HEK293 (cell line): ENCODE measurements at regions not wholly inside any gene's neighbourhood (a gene's known extent, or its start where the extent isn't known, plus 50 kb on each side); places are given as distances from the start of the nearest gene placed in this dataset.

Experiments used
- CTCF ChIA-PET: fragments of 350-600 bp; formaldehyde crosslinking; extraction: SDS; loops from one replicate; lab custom pipeline; 2021; ENCODE audit warnings: antibody characterized with exemption; lab: Yijun Ruan, JAX
- POLR2A ChIA-PET: fragments of 300-600 bp; formaldehyde crosslinking; extraction: SDS; loops from one replicate; lab custom pipeline; 2020; ENCODE audit warnings: antibody characterized with exemption, inconsistent platforms; lab: Yijun Ruan, JAX
- H3K27ac ChIP-seq: fragments of 200-500 bp; sonication (Bioruptor generic); 2 replicates; pipeline ENCODE4 v1.5.1; 2014; ENCODE audit warnings: low read depth, low read length, control low read depth, inconsistent platforms; ENCODE audit errors: extremely low read depth
- H3K36me3 ChIP-seq, 2 experiments: fragments of 200-500 bp in 1 of 2; sonication (Bioruptor generic) in 1 of 2; 1 replicate in 1 of 2; 2 replicates in 1 of 2; pipeline ENCODE4 v1.5.1; 2014 to 2017; ENCODE audit warnings: inconsistent platforms in 2 of 2, low read length in 2 of 2; ENCODE audit not compliant: control insufficient read depth in 2 of 2, insufficient read depth in 1 of 2
- H3K4me1 ChIP-seq: fragments of 200-500 bp; sonication (Bioruptor generic); 2 replicates; pipeline ENCODE4 v1.5.1; 2014; ENCODE audit warnings: mild to moderate bottlenecking, low read length, inconsistent platforms; ENCODE audit not compliant: control insufficient read depth, insufficient read depth
- H3K4me3 ChIP-seq: 2 replicates; pipeline ENCODE4 v1.5.1; 2011; ENCODE audit warnings: low read depth, mild to moderate bottlenecking, control low read depth, low read length, moderate library complexity
- H3K9me3 ChIP-seq: fragments of 200-500 bp; sonication (Bioruptor generic); 2 replicates; pipeline ENCODE4 v1.5.1; 2014; ENCODE audit warnings: low read depth, low read length, inconsistent platforms; ENCODE audit not compliant: control insufficient read depth, insufficient read depth
- BCL11A ChIP-seq: fragments of 450-650 bp; formaldehyde crosslinking; IDR thresholded peaks from 2 replicates; pipeline ENCODE4 v1.5.1; 2016; ENCODE audit warnings: low read depth, missing biosample characterization, missing genetic modification characterization
- GLI2 ChIP-seq: fragments of 450-650 bp; formaldehyde crosslinking; IDR thresholded peaks from 2 replicates; pipeline ENCODE4; 2017; ENCODE audit warnings: missing biosample characterization, missing genetic modification characterization, low read depth, borderline replicate concordance
- KLF10 ChIP-seq: fragments of 450-650 bp; IDR thresholded peaks from 2 replicates; pipeline ENCODE4 v1.5.1; 2018; ENCODE audit warnings: missing biosample characterization, mild to moderate bottlenecking, missing genetic modification characterization
- KLF16 ChIP-seq: fragments of 450-650 bp; formaldehyde crosslinking; IDR thresholded peaks from 2 replicates; pipeline ENCODE4 v1.5.1; 2017; ENCODE audit warnings: missing biosample characterization, missing genetic modification characterization
- OVOL3 ChIP-seq: fragments of 450-650 bp; formaldehyde crosslinking; IDR thresholded peaks from 2 replicates; pipeline ENCODE4 v1.5.1; 2016; ENCODE audit warnings: missing biosample characterization, missing genetic modification characterization
- SP7 ChIP-seq: fragments of 450-650 bp; formaldehyde crosslinking; IDR thresholded peaks from 2 replicates; pipeline ENCODE4 v1.5.1; 2016; ENCODE audit warnings: missing biosample characterization, missing genetic modification characterization
- ZNF140 ChIP-seq: fragments of 450-650 bp; formaldehyde crosslinking; IDR thresholded peaks from 2 replicates; pipeline ENCODE4 v1.5.1; 2016; ENCODE audit warnings: missing biosample characterization, missing genetic modification characterization
- ZNF146 ChIP-seq: fragments of 450-650 bp; formaldehyde crosslinking; IDR thresholded peaks from 2 replicates; pipeline ENCODE4 v1.5.1; 2016; ENCODE audit warnings: missing biosample characterization, missing genetic modification characterization
- ZNF16 ChIP-seq: fragments of 450-650 bp; formaldehyde crosslinking; IDR thresholded peaks from 2 replicates; pipeline ENCODE4 v1.5.1; 2016; ENCODE audit warnings: low read depth, missing biosample characterization, missing genetic modification characterization
- ZNF174 ChIP-seq: fragments of 450-650 bp; formaldehyde crosslinking; IDR thresholded peaks from 2 replicates; pipeline ENCODE4 v1.5.0; 2017; ENCODE audit warnings: missing biosample characterization, mild to moderate bottlenecking, missing genetic modification characterization
- ZNF202 ChIP-seq: fragments of 450-650 bp; formaldehyde crosslinking; IDR thresholded peaks from 2 replicates; pipeline ENCODE4 v1.5.1; 2016; ENCODE audit warnings: missing biosample characterization, missing genetic modification characterization, borderline replicate concordance
- ZNF211 ChIP-seq: fragments of 450-650 bp; formaldehyde crosslinking; IDR thresholded peaks from 2 replicates; pipeline ENCODE4 v1.5.1; 2016; ENCODE audit warnings: low read depth, missing biosample characterization, missing genetic modification characterization
- ZNF335 ChIP-seq: fragments of 450-650 bp; formaldehyde crosslinking; conservative IDR thresholded peaks from 2 replicates; pipeline ENCODE4 v1.5.1; 2016; ENCODE audit warnings: missing biosample characterization, missing genetic modification characterization
- ZNF354C ChIP-seq: fragments of 450-650 bp; formaldehyde crosslinking; IDR thresholded peaks from 2 replicates; pipeline ENCODE4 v1.5.1; 2016; ENCODE audit warnings: missing biosample characterization, missing genetic modification characterization, low read depth, borderline replicate concordance
- ZNF48 ChIP-seq: fragments of 450-650 bp; formaldehyde crosslinking; IDR thresholded peaks from 2 replicates; pipeline ENCODE4 v1.5.1; 2016; ENCODE audit warnings: missing biosample characterization, missing genetic modification characterization
- ZNF544 ChIP-seq: fragments of 450-650 bp; formaldehyde crosslinking; IDR thresholded peaks from 2 replicates; pipeline ENCODE4 v1.5.0; 2017; ENCODE audit warnings: missing biosample characterization, missing genetic modification characterization
- ZNF549 ChIP-seq: fragments of 450-650 bp; IDR thresholded peaks from 2 replicates; pipeline ENCODE4 v1.5.1; 2018; ENCODE audit warnings: missing biosample characterization, missing genetic modification characterization, mild to moderate bottlenecking, inconsistent platforms, moderate library complexity
- ZNF768 ChIP-seq: fragments of 450-650 bp; formaldehyde crosslinking; IDR thresholded peaks from 2 replicates; pipeline ENCODE4 v1.5.1; 2018; ENCODE audit warnings: missing biosample characterization, mild to moderate bottlenecking, missing genetic modification characterization
- ZNF777 ChIP-seq: fragments of 450-650 bp; formaldehyde crosslinking; IDR thresholded peaks from 2 replicates; pipeline ENCODE4 v1.5.1; 2017; ENCODE audit warnings: missing biosample characterization, missing genetic modification characterization, borderline replicate concordance
- TF ChIP-seq, protein P1 (sequence below): fragments of 450-650 bp; formaldehyde crosslinking; IDR thresholded peaks from 2 replicates; pipeline ENCODE4; 2016; ENCODE audit warnings: missing biosample characterization, missing genetic modification characterization
- TF ChIP-seq, protein P2 (sequence below): fragments of 450-650 bp; formaldehyde crosslinking; IDR thresholded peaks from 2 replicates; pipeline ENCODE4 v1.5.1; 2016; ENCODE audit warnings: missing biosample characterization, missing genetic modification characterization, low read depth
- TF ChIP-seq, protein P3 (sequence below): fragments of 450-650 bp; formaldehyde crosslinking; IDR thresholded peaks from 2 replicates; pipeline ENCODE4 v1.5.1; 2016; ENCODE audit warnings: missing biosample characterization, missing genetic modification characterization
- TF ChIP-seq, protein P4 (sequence below): fragments of 450-650 bp; formaldehyde crosslinking; IDR thresholded peaks from 2 replicates; pipeline ENCODE4 v1.5.1; 2016; ENCODE audit warnings: missing biosample characterization, missing genetic modification characterization

DNA sequence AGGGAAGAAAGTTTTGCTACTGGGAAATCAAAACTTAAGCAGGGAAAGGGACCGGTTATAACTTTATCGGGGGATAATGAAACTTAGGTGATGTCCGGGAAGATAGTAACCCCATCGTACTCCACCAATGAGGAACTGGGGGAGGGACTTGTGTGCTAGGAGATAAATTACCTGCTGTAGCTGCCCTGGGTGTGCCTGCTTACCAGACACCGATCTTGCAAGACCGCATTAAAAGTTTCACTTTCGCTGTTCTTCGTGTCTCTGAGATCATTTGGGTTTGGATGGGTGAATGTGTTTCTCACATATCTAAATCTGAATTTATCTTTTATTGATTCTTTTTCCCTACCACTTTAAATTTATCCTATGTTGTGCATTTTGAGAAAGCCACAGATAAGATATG lies 381.4 kb downstream of the SLITRK6 start:
- no peaks in the 10 kb centered on the region for H3K9me3 ChIP-seq
- no peaks in the 10 kb centered on the region for H3K4me1 ChIP-seq
- TF ChIP-seq ZNF146 (tag by site-specific recombination) (no peak), ZNF211 (tag by site-specific recombination) (no peak), BCL11A (tag by site-specific recombination) (no peak), ZNF777 (no peak), ZNF544 (no peak), ZNF335 (no peak), ZNF768 (tag by site-specific recombination) (no peak), ZNF174 (tag by site-specific recombination) (no peak)
- TF ChIP-seq, protein P1, sequence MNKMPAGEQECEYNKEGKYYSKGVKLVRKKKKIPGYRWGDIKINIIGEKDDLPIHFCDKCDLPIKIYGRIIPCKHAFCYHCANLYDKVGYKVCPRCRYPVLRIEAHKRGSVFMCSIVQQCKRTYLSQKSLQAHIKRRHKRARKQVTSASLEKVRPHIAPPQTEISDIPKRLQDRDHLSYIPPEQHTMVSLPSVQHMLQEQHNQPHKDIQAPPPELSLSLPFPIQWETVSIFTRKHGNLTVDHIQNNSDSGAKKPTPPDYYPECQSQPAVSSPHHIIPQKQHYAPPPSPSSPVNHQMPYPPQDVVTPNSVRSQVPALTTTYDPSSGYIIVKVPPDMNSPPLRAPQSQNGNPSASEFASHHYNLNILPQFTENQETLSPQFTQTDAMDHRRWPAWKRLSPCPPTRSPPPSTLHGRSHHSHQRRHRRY (tag by site-specific recombination): no peak
- TF ChIP-seq, protein P2, sequence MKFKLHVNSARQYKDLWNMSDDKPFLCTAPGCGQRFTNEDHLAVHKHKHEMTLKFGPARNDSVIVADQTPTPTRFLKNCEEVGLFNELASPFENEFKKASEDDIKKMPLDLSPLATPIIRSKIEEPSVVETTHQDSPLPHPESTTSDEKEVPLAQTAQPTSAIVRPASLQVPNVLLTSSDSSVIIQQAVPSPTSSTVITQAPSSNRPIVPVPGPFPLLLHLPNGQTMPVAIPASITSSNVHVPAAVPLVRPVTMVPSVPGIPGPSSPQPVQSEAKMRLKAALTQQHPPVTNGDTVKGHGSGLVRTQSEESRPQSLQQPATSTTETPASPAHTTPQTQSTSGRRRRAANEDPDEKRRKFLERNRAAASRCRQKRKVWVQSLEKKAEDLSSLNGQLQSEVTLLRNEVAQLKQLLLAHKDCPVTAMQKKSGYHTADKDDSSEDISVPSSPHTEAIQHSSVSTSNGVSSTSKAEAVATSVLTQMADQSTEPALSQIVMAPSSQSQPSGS (tag by site-specific recombination): no peak
- no peak overlapping the region for H3K4me3 ChIP-seq
- H3K27ac ChIP-seq: no peak overlapping the region
- POLR2A ChIA-PET: no interaction called here
- H3K36me3 ChIP-seq: no peaks in the 10 kb centered on the region
- CTCF ChIA-PET: no interaction called here

DNA sequence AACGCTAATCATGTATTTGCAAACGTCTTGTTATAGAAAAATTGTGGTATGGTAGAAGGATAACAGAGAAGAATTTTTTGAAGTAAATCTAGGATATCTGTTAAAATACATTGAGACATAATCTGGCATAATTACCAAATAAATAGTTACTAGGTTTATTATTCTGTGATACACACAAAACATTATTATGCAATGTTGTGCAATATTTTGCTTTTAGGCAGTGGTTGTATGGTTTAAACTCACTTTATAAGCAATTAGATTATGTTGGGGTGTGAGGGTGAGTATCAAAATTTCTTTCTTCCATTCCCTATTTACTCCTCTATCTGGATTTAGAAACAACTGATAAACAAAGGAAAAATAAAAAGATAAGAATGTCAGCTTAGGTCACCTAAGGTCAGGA lies 385.6 kb downstream of the SLITRK6 start:
- Histone ChIP-seq H3K36me3 (no peaks in the 10 kb centered on the region), H3K4me1 (no peaks in the 10 kb centered on the region), H3K9me3 (no peaks in the 10 kb centered on the region), H3K27ac (no peak overlapping the region)
- CTCF ChIA-PET: no interaction called here
- TF ChIP-seq SP7 (no peak), GLI2 (tag by site-specific recombination) (no peak), ZNF549 (tag by site-specific recombination) (no peak), KLF10 (tag by site-specific recombination) (no peak), ZNF16 (no peak), ZNF140 (tag by site-specific recombination) (no peak), ZNF48 (tag by site-specific recombination) (no peak), KLF16 (tag by site-specific recombination) (no peak), ZNF354C (tag by site-specific recombination) (no peak), OVOL3 (no peak), ZNF202 (tag by site-specific recombination) (no peak)
- TF ChIP-seq, protein P3, sequence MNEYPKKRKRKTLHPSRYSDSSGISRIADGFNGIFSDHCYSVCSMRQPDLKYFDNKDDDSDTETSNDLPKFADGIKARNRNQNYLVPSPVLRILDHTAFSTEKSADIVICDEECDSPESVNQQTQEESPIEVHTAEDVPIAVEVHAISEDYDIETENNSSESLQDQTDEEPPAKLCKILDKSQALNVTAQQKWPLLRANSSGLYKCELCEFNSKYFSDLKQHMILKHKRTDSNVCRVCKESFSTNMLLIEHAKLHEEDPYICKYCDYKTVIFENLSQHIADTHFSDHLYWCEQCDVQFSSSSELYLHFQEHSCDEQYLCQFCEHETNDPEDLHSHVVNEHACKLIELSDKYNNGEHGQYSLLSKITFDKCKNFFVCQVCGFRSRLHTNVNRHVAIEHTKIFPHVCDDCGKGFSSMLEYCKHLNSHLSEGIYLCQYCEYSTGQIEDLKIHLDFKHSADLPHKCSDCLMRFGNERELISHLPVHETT: no peak
- TF ChIP-seq, protein P4, sequence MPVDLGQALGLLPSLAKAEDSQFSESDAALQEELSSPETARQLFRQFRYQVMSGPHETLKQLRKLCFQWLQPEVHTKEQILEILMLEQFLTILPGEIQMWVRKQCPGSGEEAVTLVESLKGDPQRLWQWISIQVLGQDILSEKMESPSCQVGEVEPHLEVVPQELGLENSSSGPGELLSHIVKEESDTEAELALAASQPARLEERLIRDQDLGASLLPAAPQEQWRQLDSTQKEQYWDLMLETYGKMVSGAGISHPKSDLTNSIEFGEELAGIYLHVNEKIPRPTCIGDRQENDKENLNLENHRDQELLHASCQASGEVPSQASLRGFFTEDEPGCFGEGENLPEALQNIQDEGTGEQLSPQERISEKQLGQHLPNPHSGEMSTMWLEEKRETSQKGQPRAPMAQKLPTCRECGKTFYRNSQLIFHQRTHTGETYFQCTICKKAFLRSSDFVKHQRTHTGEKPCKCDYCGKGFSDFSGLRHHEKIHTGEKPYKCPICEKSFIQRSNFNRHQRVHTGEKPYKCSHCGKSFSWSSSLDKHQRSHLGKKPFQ: no peak
- TF ChIP-seq, all 188 proteins: peak for 0
- POLR2A ChIA-PET: no interaction called here
- no peak overlapping the region for H3K4me3 ChIP-seq
